ENCODE measurements at regions not wholly inside any gene's neighbourhood (a gene's known extent, or its start where the extent isn't known, plus 50 kb on each side); places are given as distances from the start of the nearest gene placed in this dataset.

DNA sequence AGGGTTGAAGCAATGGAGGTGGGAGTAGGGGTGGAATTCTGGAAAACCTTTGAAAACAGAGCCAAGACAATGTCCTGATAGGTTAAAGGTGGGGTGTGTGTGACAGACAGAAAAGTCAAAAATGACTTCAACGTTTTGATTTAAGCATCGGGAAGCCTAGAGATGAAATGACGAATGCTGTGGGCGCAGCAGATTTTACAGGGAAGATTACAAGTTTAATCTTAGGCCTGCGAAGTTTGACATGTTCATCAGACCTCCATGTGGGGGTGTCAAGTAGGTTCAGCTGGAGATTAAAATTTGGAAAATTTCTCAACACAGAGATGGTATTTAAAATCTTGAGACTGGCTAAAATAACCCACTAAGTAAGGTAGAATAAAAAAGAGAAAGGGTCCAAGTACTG lies 453.3 kb downstream of the TXNL1 start:
- no peak overlapping the region for H3K4me3 Mint-ChIP-seq (ENCODE audit: low read depth)
- no peak overlapping the region for H3K27ac Mint-ChIP-seq
- no peaks in the 10 kb centered on the region for H3K36me3 Mint-ChIP-seq (ENCODE audit: insufficient read depth)
- DNase-seq (ENCODE audit: low spot score, unreplicated experiment) = no peak
- TF ChIP-seq, protein P1, sequence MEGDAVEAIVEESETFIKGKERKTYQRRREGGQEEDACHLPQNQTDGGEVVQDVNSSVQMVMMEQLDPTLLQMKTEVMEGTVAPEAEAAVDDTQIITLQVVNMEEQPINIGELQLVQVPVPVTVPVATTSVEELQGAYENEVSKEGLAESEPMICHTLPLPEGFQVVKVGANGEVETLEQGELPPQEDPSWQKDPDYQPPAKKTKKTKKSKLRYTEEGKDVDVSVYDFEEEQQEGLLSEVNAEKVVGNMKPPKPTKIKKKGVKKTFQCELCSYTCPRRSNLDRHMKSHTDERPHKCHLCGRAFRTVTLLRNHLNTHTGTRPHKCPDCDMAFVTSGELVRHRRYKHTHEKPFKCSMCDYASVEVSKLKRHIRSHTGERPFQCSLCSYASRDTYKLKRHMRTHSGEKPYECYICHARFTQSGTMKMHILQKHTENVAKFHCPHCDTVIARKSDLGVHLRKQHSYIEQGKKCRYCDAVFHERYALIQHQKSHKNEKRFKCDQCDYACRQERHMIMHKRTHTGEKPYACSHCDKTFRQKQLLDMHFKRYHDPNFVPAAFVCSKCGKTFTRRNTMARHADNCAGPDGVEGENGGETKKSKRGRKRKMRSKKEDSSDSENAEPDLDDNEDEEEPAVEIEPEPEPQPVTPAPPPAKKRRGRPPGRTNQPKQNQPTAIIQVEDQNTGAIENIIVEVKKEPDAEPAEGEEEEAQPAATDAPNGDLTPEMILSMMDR (IDR thresholded peaks at IDR 0.05; ENCODE audit: unreplicated experiment) = no peak
- H3K9me3 Mint-ChIP-seq (ENCODE audit: low read depth) = peaks cover 18% of the 10 kb centered on the region
- H3K4me1 Mint-ChIP-seq (ENCODE audit: low read depth) = peaks cover 2% of the 10 kb centered on the region
- H3K27me3 Mint-ChIP-seq = peaks cover 7% of the 10 kb centered on the region

DNA sequence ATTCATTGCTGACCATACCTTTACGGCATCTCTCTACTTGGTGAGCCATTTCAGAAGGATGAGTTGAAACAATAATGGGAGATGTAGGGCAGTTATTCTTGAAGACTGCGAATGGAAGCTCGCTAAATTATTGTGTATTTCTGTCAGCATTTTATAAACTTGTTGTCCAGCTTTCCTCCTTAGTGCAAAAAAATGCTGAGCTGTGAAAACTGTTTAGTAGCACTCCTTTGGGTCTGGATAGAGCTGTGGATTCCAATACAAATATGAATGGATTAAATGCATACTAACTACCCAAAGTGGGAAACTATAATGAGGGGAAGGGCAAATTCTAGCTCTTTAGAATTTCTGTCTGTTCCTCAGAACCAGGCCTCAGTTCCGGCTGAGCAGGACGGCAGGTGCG lies 461.6 kb downstream of the TXNL1 start:
- H3K9me3 Mint-ChIP-seq (ENCODE audit: low read depth) = no peaks in the 10 kb centered on the region
- H3K4me1 Mint-ChIP-seq (ENCODE audit: low read depth) = no peaks in the 10 kb centered on the region
- H3K36me3 Mint-ChIP-seq (ENCODE audit: insufficient read depth) = no peaks in the 10 kb centered on the region
- TF ChIP-seq, protein P1 (IDR thresholded peaks at IDR 0.05; ENCODE audit: unreplicated experiment) = no peak
- no peak for DNase-seq (ENCODE audit: low spot score, unreplicated experiment)
- peaks cover 7% of the 10 kb centered on the region for H3K27me3 Mint-ChIP-seq
- no peak overlapping the region for H3K27ac Mint-ChIP-seq
- H3K4me3 Mint-ChIP-seq (ENCODE audit: low read depth) = no peak overlapping the region

DNA sequence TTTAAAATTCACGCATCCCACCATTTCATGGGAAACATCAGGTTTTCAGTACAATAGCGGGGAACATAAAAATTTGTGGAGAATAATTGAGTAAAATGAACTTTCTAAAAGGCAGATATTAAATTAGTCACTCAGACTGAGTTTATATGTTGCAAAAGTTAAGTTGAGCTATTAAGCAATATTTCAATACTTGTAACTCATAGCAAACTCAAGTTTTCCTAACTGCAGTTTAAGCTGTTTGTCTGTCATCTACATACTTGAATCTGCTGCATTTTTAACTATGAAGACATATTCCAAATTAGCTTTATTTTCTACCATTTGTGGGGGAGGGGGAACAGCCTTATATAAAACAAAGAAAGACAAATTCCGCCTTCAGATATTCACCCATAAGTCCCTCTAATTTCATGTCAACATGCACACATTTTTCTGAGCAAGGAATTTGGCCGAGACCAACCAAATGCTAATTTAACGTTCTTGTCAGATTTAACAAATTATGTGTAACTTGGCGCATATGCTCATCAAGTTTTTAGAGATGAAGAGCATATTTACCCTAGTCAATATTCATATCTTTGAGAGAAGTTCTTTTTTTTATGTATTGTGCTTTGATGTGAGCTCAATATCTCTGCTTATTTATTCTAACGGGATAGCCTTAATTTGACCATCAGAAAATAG lies 462.9 kb downstream of the TXNL1 start:
- Mint-ChIP-seq H3K27ac (no peak overlapping the region), H3K4me1 (ENCODE audit: low read depth) (no peaks in the 10 kb centered on the region), H3K36me3 (ENCODE audit: insufficient read depth) (no peaks in the 10 kb centered on the region), H3K4me3 (ENCODE audit: low read depth) (no peak overlapping the region), H3K9me3 (ENCODE audit: low read depth) (no peaks in the 10 kb centered on the region), H3K27me3 (peaks cover 7% of the 10 kb centered on the region)
- DNase-seq (ENCODE audit: low spot score, unreplicated experiment) = no peak
- TF ChIP-seq, protein P1 (IDR thresholded peaks at IDR 0.05; ENCODE audit: unreplicated experiment) = no peak

DNA sequence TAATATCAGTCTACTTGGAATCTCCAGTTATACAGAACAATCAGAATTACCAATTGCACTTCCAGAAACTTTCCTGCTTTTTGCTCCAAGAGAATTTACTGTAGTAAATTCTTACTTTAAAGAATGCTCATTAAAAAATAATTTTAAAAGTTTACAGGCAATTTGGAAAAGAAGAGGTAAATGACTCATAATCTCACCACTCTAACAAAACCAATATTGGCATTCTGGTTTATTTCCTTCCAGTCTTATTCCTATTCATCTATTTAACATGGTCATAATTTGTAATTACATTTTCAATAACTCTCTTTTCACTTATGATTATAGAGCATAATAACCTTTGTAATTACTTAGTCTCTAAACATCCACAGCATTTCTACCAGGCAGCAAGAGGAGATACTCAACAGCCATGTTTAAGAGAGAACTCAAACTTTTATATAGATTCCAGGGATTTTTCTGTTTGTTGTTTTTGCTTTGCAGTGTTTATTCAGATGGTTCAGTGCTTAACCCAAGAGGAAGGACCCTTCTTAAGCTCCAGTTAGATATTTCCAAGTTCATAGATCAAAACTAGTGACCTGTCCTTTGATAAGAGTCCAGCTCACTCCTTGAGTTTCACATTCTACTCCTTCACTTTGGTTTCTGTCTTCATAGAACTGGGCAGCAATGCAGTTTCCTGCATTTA lies 464.7 kb downstream of the TXNL1 start:
- Mint-ChIP-seq H3K4me1 (ENCODE audit: low read depth) (peaks cover under 1% of the 10 kb centered on the region), H3K4me3 (ENCODE audit: low read depth) (no peak overlapping the region), H3K9me3 (ENCODE audit: low read depth) (peaks cover 4% of the 10 kb centered on the region), H3K27ac (no peak overlapping the region), H3K36me3 (ENCODE audit: insufficient read depth) (no peaks in the 10 kb centered on the region), H3K27me3 (peaks cover 5% of the 10 kb centered on the region)
- TF ChIP-seq, protein P1 (IDR thresholded peaks at IDR 0.05; ENCODE audit: unreplicated experiment) = no peak
- no peak for DNase-seq (ENCODE audit: low spot score, unreplicated experiment)

DNA sequence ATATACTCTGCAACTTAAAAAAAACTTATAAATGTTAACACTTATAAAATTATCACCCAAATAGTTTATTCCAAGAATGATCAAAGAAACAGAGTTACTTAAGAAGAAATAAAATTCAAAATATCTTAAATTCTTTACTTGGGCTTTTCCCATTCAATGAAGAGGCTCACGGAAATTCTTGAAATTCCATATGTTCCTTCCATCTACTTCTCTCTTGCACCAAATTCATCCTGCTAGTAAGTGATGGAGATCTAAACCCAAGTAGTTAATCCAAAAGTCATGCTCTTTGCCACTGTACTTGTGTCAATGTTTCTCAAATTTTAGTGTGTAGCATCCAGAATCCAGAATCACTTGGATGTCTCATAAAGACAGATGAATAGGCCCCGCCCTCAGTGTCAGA lies 465.9 kb downstream of the TXNL1 start:
- Mint-ChIP-seq H3K4me1 (ENCODE audit: low read depth) (peaks cover 11% of the 10 kb centered on the region), H3K4me3 (ENCODE audit: low read depth) (no peak overlapping the region), H3K9me3 (ENCODE audit: low read depth) (peaks cover 4% of the 10 kb centered on the region), H3K36me3 (ENCODE audit: insufficient read depth) (no peaks in the 10 kb centered on the region), H3K27ac (no peak overlapping the region), H3K27me3 (peaks cover 5% of the 10 kb centered on the region)
- TF ChIP-seq, protein P1 (IDR thresholded peaks at IDR 0.05; ENCODE audit: unreplicated experiment) = no peak
- DNase-seq (ENCODE audit: low spot score, unreplicated experiment) = no peak

Data from progenitor cell of endocrine pancreas (in vitro differentiated cells).